GM23338 (cell line): ENCODE measurements at regions not wholly inside any gene's neighbourhood (a gene's known extent, or its start where the extent isn't known, plus 50 kb on each side); places are given as distances from the start of the nearest gene placed in this dataset.

Experiments
- CREB1 ChIP-seq: fragments of 250-450 bp; sonication (Bioruptor Pico); IDR thresholded peaks from 2 replicates; pipeline ENCODE4 v1.5.0; 2020; ENCODE audit warnings: low read depth, mild to moderate bottlenecking, moderate library complexity
- CTCF ChIP-seq, 2 experiments: fragments of 200-600 bp in 1 of 2; sonication (generic) in 1 of 2; conservative IDR thresholded peaks; 2 replicates each; pipeline versions ENCODE4 v1.5.1 to v1.6.1; 2016 to 2017; ENCODE audit warnings: antibody characterized with exemption in 2 of 2, low read depth in 2 of 2, mild to moderate bottlenecking in 2 of 2, moderate library complexity in 1 of 2
- EZH2 ChIP-seq: fragments of 200-600 bp; sonication (generic); IDR thresholded peaks from one replicate; pipeline ENCODE4 v1.8.0; 2017; ENCODE audit warnings: antibody characterized with exemption, mild to moderate bottlenecking, low read depth; ENCODE audit not compliant: unreplicated experiment
- EZH2phosphoT487 ChIP-seq: fragments of 200-600 bp; sonication (generic); IDR thresholded peaks from one replicate; pipeline ENCODE4 v1.8.1; 2018; ENCODE audit warnings: antibody characterized with exemption; ENCODE audit not compliant: unreplicated experiment
- JUNB ChIP-seq: IDR thresholded peaks from one replicate; pipeline ENCODE4 v1.6.1; 2016; ENCODE audit warnings: antibody characterized with exemption; ENCODE audit not compliant: unreplicated experiment
- NANOG ChIP-seq: IDR thresholded peaks from 2 replicates; pipeline ENCODE4 v1.6.1; 2016; ENCODE audit warnings: antibody characterized with exemption, borderline replicate concordance
- POLR2AphosphoS5 ChIP-seq: IDR thresholded peaks from 2 replicates; pipeline ENCODE4 v1.6.1; 2016; ENCODE audit warnings: antibody characterized with exemption, low read depth
- REST ChIP-seq: IDR thresholded peaks from one replicate; pipeline ENCODE4 v1.6.1; 2018; ENCODE audit warnings: antibody characterized with exemption; ENCODE audit not compliant: unreplicated experiment
- STAT1 ChIP-seq: IDR thresholded peaks from one replicate; pipeline ENCODE4 v1.6.1; 2016; ENCODE audit warnings: antibody characterized with exemption; ENCODE audit not compliant: unreplicated experiment
- ZNF114 ChIP-seq: fragments of 250-450 bp; sonication (Bioruptor Pico); IDR thresholded peaks from 2 replicates; pipeline ENCODE4 v1.5.0; 2020; ENCODE audit warnings: mild to moderate bottlenecking, moderate library complexity

GRCh38 chr2:142668420-142668819 is 209.0 kb upstream of the KYNU start:
- no peak for TF ChIP-seq POLR2AphosphoS5
- TF ChIP-seq CTCF (conservative IDR thresholded peaks at IDR 0.05; ENCODE audit: low read depth in 2 of 2): no peak
- no peak for TF ChIP-seq EZH2
- no peak for TF ChIP-seq REST
- no peak for TF ChIP-seq CREB1 (CRISPR knock-in tag)
- TF ChIP-seq EZH2phosphoT487: no peak
- no peak for TF ChIP-seq JUNB
- TF ChIP-seq STAT1: no peak
- TF ChIP-seq NANOG: no peak
- no peak for TF ChIP-seq ZNF114 (CRISPR knock-in tag)
